DMS79 (cell line): ENCODE measurements at regions not wholly inside any gene's neighbourhood (a gene's known extent, or its start where the extent isn't known, plus 50 kb on each side); places are given as distances from the start of the nearest gene placed in this dataset.
"Not testable (repeated sequence)": the region's sequence is repeated elsewhere in the genome, so short reads cannot be mapped to it uniquely, and the experiment has no call there.

Source experiments
- DNase-seq: peaks from one replicate; lab custom pipeline; 2025; lab: John Stamatoyannopoulos, UW

DNA sequence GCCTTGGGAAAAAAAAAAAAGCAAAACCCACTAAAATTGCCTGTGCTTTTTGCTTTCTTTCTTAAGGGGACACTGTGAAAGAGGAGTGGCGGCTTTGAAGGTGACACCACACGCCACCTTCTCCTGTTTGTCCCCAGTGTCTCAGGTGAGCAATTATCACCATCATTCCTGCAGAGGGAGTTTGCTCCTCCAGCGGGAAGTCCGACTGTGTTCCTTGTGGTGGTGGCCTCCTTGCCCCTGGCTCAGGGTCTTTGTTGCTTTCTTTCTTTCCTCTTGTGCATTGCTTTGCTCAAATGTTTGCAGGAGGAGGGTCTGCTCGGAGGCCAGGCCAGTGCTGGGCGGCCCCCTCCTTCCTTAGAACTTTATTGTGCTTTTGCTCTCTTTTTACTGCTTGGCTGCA is 164.3 kb upstream of the CXCR4 start:
- no peak for DNase-seq

DNA sequence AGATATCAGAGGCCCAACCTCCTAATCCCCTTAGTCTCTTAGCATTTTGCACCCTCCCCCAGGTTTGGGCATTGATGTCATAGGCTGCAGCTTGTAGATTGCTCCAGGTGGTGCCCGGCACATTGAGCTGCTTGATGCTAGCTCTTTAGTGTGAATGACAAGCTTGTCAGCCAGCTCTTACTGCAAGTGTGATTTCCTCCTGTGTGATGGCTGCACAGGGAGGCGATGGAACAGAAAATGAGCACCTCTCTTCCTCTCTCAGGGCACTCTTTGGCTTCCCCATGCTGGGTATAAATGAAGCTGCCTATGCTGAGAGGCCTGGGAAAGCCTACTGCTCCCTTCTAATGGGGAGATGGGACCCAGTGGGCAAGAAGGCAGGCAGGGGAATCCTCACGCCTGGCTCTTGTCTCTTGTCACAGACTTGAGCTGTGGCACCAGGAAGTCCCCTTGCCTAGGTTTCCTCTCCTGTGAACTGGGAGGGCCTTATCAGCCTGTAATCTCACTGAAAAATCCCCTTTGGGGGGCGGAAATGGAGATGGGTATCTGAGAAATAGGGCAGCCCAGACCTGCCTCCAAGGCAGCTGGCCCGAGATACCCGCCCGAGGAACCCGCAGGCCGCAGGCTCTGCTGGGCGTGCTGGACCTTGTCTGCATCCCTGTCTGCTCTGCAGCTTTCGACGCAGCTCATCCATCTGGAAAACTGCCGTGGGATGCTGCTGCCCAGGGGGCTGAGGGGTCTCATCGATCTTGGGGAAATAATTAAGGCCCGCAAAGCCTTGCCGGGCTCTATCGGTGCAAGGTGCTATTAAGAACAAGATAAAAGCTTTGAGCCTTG is 163.5 kb upstream of the CXCR4 start:
- DNase-seq: no peak

DNA sequence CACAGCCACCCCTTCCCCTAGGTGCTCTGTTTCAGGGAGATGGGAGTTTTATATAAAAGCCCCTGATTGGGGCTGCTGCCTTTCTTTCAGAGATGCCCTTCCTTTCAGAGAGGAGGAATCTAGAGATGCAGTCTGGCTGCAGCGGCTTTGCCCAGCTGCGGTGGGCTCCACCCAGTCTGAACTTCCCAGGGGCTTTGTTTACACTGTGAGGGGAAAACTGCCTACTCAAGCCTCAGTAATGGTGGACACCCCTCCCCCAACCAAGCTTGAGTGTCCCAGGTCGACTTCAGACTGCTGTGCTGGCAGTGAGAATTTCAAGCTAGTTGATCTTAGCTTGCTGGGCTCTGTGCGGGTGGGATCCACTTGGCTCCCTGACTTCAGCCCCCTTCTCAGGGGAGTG is 148.4 kb upstream of the CXCR4 start:
- DNase-seq: not testable (repeated sequence)

DNA sequence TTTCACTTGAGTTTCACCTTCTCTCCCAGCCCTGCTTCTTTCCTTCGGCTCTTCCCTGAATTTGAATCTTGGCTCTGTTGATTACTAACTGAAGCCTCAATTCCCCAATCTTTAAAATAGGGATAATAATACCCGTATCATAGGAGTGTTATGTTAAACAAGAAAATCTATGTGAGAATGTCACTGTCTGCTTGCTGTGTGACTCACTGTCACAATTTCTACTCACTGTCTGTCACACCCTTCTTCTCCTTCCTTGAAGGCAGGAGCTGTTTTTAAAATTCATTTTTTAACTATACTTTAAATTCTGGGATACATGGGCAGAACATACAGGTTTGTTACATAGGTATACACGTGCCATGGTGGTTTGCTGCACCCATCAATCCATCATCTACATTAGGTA is 141.6 kb upstream of the CXCR4 start:
- no peak for DNase-seq

DNA sequence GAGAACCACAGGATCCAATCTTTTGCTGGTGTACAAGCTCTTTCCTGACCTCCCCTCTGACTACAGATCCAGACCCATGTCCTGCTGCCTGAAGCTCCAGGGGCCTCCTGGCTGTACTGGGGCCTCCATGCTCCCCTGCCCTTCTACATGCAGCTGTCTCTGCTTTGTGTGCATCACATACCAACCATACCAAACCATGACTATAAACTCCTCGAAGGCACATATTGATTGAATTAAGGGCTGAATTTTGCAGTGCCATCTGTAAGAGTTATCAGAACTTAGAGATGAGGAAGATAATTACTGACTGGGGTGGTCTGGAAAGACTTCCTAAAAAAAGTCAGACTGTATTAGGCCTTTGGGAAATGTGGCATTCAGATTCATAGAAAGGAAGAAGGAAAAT is 139.9 kb upstream of the CXCR4 start:
- DNase-seq: no peak

DNA sequence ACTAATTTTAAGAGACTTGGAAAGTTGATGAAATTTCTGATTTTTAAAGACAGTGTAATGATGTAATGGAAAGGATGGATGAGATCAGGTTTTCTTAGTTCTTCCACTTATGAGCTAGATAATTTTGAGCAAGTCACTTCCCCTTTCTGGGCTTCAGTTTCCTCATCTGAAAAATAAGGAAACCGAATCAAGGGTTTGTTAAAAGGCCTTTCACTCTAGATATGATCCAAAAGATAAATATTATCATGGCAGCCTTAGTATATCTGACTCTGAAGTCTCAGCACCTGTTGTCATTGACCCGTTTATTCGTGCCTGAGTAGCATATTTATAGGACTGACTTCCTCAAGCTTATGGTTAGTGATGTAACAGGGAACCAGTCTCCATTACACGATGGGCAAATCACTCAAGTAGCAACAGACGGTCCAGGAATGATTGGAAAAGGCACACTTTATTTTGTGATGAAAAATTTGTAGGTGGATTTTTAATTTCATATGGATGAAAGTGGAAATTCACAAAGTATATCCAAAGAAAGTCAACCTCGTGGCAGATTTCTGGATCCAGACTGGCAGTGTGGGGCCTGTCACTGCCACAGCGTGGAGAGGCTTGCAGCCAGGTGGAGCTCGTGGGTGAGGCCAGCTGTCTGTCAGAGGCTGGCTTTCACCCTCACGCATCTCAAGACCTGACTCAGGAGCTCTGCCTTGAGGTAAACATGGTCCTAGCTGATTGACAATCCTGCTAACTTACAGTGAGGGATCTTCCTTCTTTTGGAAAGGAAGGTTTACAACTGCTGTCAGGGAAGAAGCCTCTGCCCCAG is 137.9 kb upstream of the CXCR4 start:
- no peak for DNase-seq

DNA sequence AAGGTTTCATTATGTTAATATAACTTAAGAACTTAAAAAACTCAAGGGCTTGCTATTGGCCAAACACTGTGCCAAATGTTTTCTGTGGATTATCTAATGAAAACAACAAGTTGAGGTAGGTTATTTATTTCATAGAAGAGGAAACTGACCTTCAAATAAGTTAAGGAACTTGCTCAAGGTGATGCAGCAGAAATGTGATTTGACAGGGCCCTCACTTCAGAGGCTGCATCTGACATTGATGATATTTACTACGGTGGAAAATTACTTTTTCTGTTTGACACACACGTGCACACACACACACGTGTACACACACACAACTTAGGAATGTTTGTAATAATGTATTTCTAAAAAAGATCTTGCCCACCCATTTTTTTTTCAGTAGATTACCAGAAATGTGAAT is 137.2 kb upstream of the CXCR4 start:
- no peak for DNase-seq

DNA sequence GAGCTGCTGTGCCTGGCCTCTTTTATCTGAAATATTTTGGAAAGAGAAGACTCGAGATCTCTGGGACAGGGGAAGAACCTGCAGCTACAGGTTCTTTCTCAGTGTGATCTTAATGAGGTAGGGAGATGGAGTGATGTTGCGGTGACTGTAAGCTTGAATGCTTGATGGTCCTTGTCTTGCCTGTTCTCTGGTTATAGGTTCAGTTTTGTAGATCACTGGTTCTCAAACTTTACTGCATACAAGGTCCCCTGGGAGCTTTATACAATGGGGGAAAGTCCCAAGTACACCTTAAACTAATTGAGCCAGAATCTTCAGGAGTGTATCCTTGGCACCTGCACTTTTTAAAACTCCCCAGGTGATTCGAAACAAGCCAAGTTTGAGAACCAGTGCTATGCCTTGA is 136.7 kb upstream of the CXCR4 start:
- no peak for DNase-seq

DNA sequence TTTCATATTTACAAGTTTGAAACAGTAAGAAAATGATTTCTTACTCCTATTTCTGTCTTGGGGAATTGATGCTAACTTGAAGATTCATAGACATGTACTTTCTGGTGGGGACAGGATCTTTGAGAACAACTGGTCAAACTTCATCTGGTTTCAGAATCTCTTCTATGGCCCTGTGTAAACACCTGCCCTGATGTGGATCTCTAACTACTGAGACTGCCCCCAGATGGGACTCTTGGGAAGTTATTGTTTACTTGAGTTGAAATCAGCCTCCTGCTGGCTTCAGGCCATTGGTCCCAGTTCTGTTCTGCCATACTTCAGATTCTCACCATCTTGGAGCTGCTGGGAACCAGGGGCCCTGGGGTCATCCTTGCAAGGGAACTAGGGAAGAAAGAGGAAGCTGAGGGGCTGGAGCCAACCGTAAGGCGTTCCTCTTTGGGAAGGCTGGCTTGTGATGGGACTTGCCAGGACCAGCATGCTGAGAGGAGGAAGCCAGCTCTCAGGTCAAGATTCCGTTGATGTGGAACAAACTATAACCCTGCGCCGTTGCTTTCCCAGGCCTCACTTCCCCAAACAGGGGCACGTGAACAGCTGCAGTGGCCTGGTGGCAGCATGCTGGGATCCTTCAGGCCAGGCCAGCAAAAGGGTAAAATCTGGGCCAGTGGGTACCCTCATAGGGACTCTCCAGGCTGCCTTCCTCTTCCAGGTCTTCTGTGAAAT is 135.5 kb upstream of the CXCR4 start:
- no peak for DNase-seq

DNA sequence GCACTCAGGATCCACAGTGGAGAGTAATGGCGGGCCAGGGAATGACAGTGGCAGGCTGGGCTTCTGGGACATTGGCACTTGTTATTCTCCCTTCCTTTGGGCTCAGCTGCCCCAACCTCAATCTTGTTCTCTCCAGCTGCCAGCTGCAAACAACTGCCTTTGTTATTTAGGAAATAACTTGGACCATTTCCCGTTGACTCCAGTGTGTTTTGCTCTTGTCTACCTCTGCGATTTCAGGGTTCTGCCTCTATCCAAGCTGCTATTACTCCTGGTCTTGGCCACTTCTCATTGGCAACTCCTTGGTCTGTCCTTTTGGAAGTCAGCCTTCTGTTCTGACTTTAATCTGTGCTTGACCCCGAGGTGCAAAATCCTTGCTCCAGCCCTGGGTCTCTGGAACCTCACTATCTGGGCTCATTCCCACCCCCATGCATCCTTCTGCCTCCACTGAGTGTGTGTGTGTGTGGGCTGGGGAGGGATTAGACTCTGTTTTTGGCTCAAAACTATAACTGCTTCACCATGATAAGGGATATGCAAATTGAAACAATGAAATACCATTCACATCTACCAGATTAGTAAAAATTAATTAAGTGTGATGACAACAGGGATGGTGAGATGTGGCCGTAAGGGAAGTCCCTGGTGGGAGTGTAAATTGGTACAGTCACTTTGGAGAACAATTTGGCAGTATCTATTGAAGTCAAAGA is 134.1 kb upstream of the CXCR4 start:
- DNase-seq: no peak

DNA sequence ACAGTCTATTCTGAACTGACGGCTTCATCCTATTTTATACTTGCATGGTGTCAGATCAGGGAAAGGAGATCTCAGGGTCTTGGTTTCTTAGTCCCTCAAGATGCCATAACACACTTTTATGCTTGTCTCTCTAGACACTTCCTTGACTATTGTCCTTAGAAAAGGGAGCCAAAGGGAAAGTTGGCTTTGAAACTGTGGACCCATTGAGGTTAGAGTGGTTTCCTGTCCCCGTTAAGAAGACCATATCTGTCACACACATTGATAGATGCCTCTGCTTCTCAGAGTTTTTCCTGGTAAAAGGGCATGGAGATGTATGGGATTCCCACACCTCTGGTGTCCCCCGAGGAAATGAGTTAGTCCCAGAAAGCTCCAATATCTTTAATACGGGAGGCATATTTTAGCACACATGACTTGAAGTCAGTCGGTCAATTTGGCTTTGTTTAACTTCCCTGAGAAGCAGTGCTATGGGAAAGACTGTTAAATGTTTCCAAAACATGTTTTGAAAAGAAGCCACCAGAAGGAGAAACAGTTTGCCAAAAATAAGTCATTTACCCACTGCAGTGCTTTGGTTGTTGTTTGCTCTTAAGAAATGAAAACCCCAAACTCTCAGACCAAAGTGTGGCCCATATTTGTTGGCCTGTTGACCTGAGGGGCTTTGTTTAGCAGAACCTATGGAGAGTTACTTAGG is 133.4 kb upstream of the CXCR4 start:
- DNase-seq: no peak

DNA sequence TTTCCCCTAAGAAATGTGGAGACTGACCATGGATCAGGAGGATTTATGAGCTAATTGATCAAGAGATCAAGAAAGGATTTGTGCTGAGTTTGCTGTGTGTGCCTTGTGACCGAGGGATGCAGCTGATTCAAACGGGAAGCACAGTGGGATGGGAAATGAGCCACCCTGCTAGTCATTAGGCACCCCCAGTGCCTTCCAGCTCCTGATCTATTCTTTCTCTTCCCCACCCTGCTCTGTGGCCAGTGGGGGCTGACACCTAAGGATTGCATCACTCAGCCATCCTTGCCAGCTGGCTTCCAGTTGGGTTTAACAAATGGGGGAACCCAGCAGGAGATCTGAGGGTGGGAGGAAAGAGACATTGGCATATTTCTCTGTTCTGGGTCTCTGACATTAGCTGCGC is 132.2 kb upstream of the CXCR4 start:
- DNase-seq: no peak

DNA sequence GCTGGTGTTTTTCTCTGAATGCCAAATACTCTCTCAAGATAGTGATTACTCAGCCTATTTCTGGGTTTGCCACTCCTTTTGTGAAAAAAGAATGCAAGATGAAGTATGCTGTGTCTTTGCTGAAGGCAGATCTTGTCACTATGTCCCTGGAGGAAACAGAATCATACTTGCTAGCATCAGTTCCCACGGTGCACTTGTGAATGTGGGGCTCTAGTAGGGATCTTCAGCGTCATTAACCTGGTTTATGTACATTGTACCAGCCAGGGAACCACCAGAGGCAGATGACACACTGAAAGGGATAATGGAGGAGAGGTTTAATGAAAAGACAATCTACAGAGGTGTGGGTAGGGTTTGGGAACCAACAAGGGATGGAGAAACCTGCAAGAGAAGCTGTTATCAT is 131.0 kb upstream of the CXCR4 start:
- no peak for DNase-seq

DNA sequence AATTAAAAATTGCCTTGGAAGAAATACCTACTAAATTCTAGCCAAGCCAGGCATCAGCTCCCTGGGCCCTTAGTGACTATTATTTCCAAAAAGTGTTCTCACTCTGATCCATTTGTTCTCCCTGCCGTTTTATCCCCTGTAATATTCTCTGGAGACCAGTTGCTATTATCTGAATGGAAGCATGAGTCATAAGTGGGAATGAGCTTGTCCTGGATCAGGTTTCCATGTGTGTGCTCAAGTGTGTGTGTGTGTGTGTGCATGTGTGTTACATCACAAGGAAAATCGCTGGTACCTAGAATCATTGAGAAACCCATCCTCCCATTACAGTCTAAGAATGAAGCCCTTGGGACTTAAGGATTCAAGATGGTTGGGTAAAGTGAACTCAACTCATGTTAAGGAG is 130.3 kb upstream of the CXCR4 start:
- DNase-seq: peak; percentile 27

DNA sequence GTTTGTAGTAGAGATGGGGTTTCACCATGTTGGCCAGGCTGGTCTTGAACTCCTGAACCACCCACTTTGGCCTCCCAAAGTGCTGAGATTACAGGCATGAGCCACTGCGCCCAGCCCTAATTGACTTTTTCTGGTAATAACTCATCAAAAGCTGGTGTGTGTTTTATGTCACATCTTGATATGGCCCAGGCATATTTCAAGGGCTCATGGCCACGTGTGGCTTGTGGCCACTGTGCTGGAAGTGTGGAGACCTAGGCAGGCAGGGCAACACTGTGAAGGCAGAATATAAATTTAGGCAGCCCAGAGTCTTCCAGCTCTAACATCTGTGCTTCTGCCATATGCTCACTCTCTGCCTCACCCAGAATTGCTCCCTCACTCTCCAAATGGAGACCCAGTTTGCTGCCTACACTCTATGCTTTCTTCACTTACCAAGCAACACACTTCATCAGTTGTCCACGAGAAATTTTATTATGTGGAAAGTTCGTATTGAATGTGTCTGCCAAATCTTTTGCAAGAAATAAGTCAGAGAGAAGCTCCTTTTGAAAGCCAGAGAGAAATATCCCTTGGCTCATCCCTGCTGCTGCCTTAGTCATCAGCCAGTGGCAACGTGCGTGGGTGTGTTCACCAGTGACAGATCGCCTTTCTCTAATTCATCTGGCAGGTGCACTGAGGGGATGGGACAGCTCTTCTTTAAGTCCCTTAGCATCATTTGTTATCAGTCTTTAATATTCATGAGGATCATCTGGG is 129.4 kb upstream of the CXCR4 start:
- DNase-seq: no peak

DNA sequence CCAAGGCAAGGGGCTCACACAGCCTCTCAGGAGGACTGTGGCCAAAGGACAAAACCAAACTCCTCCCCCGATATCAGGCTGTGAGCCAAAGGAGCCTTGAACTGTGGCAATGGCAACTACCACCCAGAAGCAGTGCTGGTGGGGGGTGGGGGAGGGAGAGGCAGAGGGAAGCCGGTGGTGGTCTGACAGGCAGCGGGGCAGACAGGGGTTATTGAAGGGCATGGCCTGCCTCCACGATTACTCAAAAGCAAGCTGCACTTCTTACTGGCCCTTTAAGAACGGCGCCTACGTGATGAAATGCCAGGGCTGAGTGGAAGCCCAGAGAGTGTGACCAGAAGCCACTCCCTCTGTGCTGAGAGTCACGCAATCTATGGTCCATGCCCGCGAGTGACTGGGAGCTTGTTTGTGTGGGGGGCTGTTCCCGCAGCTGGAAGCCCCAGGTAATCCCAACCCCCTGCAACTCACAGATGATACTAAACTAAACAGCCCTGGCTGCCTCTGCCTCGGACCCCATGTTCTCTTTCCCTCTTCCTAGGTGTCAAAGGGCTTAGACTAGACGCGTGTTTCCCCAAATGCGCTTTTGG is 128.2 kb upstream of the CXCR4 start:
- no peak for DNase-seq

DNA sequence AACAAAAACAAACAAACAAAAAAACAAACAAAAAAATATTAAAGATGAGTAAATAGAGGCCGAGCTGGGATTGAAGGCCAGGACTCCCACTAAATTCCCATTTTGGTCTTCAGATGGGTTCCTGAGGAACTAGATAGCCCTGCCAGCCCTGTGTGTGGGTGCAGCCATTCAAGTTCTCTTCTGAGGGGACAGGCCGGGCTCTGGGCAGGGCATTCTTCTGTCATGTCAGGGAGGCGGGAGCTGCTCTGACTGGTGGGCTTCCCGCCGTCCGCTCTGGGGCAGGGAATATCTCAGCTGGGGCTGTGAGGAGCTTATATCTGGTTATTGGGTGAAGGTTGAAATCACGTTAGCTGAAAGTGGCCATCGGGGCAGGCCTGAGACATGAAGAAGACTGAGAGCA is 127.3 kb upstream of the CXCR4 start:
- DNase-seq: no peak

DNA sequence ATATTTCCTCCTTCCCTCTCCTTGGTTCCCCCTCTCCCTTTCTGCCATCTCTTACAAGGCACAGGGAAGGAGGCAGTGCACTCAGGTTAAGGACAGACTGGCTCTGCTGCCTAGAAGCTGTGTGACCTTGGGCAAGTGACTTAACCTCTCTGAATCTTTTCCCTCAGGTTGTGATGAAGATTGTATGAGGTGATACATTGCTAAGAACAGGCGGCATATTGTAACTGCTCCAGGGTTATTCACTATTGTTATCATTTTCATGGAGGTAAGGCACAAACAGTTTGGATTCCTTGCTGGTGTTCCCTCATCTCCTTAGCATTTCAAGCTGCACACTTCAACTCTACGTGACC is 126.6 kb upstream of the CXCR4 start:
- DNase-seq: no peak

DNA sequence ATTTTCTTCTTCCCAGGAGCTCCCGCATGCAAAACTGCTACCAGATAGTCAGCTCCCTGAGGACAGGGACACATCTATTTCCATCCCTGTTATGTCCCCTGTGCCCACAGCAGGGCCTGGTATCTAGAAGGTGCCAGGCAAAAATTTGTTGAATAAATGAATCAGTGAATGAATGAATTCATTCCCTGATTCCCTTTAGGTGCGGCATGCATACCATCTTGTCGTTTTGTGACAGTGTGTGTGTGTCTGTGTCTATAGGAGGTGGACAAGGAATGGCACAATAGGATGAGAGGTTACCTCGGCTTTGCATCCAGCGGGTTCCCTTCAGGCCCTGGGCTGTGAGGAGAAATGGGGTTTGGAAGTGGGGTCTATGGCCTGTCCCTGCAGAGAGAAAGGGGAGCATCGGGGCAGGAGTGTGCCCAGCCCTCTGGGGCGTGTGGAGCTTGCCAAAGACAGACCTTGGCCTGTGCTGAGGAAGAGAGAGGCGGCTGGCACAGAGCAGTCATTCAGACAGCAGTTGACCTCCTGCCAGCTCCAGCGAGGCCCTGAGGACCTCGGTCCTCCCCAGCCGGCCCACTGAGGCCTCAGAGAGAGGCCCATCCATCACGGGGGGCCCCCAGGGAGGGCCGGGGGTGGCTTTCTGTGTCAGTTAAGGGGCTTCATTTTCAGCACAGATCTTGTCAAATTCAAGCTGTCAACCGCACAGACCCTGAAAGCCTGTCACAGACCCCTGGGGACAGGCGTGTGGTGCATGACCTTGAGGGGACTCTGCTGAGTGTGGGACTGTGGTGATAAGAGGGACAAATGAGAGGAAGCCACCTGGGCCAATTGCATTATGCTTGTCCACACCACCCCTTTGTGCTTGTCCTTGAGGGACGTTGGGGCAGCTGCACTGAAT is 125.9 kb upstream of the CXCR4 start:
- no peak for DNase-seq
